ENCODE measurements at regions not wholly inside any gene's neighbourhood (a gene's known extent, or its start where the extent isn't known, plus 50 kb on each side); places are given as distances from the start of the nearest gene placed in this dataset.

- intact Hi-C loops (cut with DNase I) = no loop called here
- TF ChIP-seq, protein P1, sequence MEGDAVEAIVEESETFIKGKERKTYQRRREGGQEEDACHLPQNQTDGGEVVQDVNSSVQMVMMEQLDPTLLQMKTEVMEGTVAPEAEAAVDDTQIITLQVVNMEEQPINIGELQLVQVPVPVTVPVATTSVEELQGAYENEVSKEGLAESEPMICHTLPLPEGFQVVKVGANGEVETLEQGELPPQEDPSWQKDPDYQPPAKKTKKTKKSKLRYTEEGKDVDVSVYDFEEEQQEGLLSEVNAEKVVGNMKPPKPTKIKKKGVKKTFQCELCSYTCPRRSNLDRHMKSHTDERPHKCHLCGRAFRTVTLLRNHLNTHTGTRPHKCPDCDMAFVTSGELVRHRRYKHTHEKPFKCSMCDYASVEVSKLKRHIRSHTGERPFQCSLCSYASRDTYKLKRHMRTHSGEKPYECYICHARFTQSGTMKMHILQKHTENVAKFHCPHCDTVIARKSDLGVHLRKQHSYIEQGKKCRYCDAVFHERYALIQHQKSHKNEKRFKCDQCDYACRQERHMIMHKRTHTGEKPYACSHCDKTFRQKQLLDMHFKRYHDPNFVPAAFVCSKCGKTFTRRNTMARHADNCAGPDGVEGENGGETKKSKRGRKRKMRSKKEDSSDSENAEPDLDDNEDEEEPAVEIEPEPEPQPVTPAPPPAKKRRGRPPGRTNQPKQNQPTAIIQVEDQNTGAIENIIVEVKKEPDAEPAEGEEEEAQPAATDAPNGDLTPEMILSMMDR (IDR thresholded peaks at IDR 0.05) = no peak
- TF ChIP-seq POLR2A (IDR thresholded peaks at IDR 0.05) = no peak
- WGBS, 2 donors = 69 to 76% methylated on average over 1 of the region's 1 CpG
- no peak overlapping the region for H3K27ac ChIP-seq
- no peaks in the 10 kb centered on the region for H3K4me1 ChIP-seq
- H3K9me3 ChIP-seq = no peaks in the 10 kb centered on the region
- no peaks in the 10 kb centered on the region for H3K36me3 ChIP-seq
- H3K27me3 ChIP-seq = no peaks in the 10 kb centered on the region
- H3K4me3 ChIP-seq (replicated peaks in 1 of 3) = no peak overlapping the region
- no peak for DNase-seq
Observed at GRCh38 chr9:100784755-100785154, 206.9 kb downstream of the CAVIN4 start.

DNA sequence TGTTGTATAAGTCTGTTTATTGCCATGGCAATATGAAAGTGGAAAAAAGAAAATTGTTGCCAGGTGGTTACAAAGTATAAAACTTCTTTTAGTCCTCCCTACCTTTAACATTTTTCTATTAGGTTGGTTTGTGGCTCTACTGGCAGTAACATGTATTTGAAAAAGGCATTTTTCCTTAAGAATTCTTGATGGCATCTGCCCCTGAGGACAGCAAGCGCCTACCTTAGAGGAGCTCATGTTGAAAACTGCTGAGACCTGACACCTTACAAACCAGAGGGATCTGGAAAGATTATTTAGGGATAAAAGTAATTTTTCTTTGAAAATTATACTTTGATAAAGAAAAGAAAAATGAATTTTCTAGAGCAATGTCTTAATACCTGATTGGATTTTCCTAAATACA lies 208.1 kb downstream of the CAVIN4 start:
- intact Hi-C loops (cut with DNase I) = no loop called here
- 90 to 92% methylated on average over 1 of the region's 1 CpG for WGBS, 2 donors
- no peaks in the 10 kb centered on the region for H3K36me3 ChIP-seq
- no peaks in the 10 kb centered on the region for H3K9me3 ChIP-seq
- H3K4me3 ChIP-seq (replicated peaks in 1 of 3) = no peak overlapping the region
- no peak for DNase-seq
- H3K4me1 ChIP-seq = no peaks in the 10 kb centered on the region
- no peaks in the 10 kb centered on the region for H3K27me3 ChIP-seq
- H3K27ac ChIP-seq = no peak overlapping the region
- TF ChIP-seq, protein P1 (IDR thresholded peaks at IDR 0.05) = no peak
- no peak for TF ChIP-seq POLR2A (IDR thresholded peaks at IDR 0.05)

GRCh38 chr9:100794738-100795269 lies 216.9 kb downstream of the CAVIN4 start:
- no peak overlapping the region for H3K27ac ChIP-seq
- H3K9me3 ChIP-seq = no peaks in the 10 kb centered on the region
- H3K36me3 ChIP-seq = no peaks in the 10 kb centered on the region
- WGBS, 2 donors = 70 to 80% methylated on average over 5 of the region's 5 CpGs
- H3K4me3 ChIP-seq (replicated peaks in 1 of 3) = no peak overlapping the region
- no peaks in the 10 kb centered on the region for H3K27me3 ChIP-seq
- intact Hi-C loops (cut with DNase I) = no loop called here
- TF ChIP-seq POLR2A (IDR thresholded peaks at IDR 0.05) = no peak
- TF ChIP-seq, protein P1 (IDR thresholded peaks at IDR 0.05) = no peak
- H3K4me1 ChIP-seq = no peaks in the 10 kb centered on the region
- DNase-seq = no peak

DNA sequence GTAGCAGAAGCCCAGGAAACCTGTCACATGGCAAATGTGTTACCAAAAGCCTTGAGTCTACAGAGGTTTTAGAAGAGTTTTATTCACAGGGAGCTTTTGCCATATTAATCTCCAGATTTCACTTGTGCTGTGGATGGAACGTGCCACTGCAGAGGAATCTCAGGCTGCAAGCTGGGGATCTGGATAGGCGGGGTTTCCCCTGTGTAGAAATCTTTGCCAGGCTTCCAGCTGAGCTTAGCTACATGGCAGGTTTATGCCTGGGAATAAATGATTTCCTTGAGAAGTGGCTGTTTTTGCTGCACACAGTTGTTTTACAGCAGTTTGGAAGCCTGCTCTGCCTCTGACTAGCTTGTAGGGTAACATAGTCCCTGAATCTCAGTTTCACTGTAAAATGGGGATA lies 224.6 kb upstream of the PLPPR1 start:
- TF ChIP-seq POLR2A (IDR thresholded peaks at IDR 0.05) = no peak
- TF ChIP-seq, protein P1 (IDR thresholded peaks at IDR 0.05) = no peak
- DNase-seq = no peak
- intact Hi-C loops (cut with DNase I) = no loop called here

DNA sequence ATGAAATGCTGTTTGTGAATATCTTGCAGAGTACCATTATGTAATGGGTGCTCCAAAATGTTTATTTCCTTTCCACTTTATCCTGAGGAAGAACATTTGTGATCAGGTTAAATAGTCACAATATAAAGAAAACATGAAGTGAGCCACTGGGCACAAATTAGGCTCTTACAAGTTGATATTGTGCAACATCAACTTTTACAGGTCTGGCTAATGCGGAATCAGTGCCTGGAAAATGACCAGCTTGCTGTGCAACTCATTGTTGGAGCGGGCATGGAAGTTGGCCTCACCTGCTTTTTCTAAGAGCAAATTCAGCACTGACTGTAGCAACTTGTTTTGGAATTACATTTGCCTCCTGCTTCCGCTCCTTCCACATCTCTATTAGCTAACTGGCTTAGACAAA lies 216.9 kb upstream of the PLPPR1 start:
- Histone ChIP-seq H3K27ac (no peak overlapping the region), H3K36me3 (no peaks in the 10 kb centered on the region), H3K9me3 (no peaks in the 10 kb centered on the region), H3K4me1 (no peaks in the 10 kb centered on the region), H3K27me3 (no peaks in the 10 kb centered on the region), H3K4me3 (replicated peaks in 1 of 3) (no peak overlapping the region)
- 88 to 89% methylated on average over 3 of the region's 3 CpGs for WGBS, 2 donors
- intact Hi-C loops (cut with DNase I) = no loop called here
- no peak for TF ChIP-seq POLR2A (IDR thresholded peaks at IDR 0.05)
- TF ChIP-seq, protein P1 (IDR thresholded peaks at IDR 0.05) = no peak
- DNase-seq = no peak

More for the DNA sequence above, 224.6 kb upstream of the PLPPR1 start:
- Histone ChIP-seq H3K36me3 (no peaks in the 10 kb centered on the region), H3K27ac (no peak overlapping the region), H3K9me3 (no peaks in the 10 kb centered on the region), H3K27me3 (no peaks in the 10 kb centered on the region), H3K4me1 (no peaks in the 10 kb centered on the region), H3K4me3 (replicated peaks in 1 of 3) (no peak overlapping the region)
- WGBS, 2 donors = 56 to 61% methylated on average over 2 of the region's 2 CpGs

Data from thyroid gland (tissue), 4 donors.